ENCODE measurements at regions not wholly inside any gene's neighbourhood (a gene's known extent, or its start where the extent isn't known, plus 50 kb on each side); places are given as distances from the start of the nearest gene placed in this dataset.

DNA sequence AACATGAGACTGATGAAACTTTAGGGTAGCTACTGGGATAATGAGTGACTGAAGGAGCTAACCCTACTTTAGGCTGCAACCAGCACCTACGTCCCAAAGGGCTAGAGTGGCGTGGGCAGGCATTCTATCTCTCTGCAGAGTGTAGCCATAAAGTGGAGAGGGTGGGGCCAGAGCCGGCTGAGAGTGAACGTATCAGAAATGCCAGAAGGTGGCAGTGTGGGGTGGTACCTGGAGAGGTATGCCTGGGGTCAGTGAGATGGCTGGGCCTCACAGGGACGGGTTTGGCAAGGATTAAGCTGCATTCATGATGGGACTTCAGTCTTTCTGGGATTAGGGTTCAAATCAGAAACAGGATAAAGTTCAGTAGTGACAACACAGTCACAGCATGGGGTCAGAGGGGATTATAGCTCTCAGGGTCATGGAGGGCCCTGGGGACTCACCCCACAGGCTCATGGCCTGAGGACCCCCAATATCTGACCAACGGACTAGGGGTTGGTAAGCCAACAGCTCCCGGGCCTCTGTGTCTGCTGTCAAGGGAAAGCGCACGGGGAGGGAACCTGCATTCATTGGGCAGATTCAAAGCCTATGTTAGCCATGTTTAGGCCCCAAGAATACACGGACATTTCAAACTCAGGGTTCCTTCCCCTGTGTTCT lies 86.5 kb upstream of the FOXB1 start (continued):
- TF ChIP-seq, protein P1, sequence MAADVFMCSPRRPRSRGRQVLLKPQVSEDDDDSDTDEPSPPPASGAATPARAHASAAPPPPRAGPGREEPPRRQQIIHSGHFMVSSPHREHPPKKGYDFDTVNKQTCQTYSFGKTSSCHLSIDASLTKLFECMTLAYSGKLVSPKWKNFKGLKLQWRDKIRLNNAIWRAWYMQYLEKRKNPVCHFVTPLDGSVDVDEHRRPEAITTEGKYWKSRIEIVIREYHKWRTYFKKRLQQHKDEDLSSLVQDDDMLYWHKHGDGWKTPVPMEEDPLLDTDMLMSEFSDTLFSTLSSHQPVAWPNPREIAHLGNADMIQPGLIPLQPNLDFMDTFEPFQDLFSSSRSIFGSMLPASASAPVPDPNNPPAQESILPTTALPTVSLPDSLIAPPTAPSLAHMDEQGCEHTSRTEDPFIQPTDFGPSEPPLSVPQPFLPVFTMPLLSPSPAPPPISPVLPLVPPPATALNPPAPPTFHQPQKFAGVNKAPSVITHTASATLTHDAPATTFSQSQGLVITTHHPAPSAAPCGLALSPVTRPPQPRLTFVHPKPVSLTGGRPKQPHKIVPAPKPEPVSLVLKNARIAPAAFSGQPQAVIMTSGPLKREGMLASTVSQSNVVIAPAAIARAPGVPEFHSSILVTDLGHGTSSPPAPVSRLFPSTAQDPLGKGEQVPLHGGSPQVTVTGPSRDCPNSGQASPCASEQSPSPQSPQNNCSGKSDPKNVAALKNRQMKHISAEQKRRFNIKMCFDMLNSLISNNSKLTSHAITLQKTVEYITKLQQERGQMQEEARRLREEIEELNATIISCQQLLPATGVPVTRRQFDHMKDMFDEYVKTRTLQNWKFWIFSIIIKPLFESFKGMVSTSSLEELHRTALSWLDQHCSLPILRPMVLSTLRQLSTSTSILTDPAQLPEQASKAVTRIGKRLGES (CRISPR knock-in tag; IDR thresholded peaks at IDR 0.05; ENCODE audit: borderline replicate concordance) = no peak
- TF ChIP-seq ZNF468 (CRISPR knock-in tag; IDR thresholded peaks at IDR 0.05) (no peak), PAX8 (CRISPR knock-in tag; IDR thresholded peaks at IDR 0.05; ENCODE audit: borderline replicate concordance) (no peak), ZNF839 (CRISPR knock-in tag; IDR thresholded peaks at IDR 0.05; ENCODE audit: borderline replicate concordance) (no peak), STAG1 (CRISPR knock-in tag; IDR thresholded peaks at IDR 0.05) (peak; percentile 80), ZIK1 (CRISPR knock-in tag; IDR thresholded peaks at IDR 0.05; ENCODE audit: borderline replicate concordance, low read depth) (no peak), SYNCRIP (IDR thresholded peaks at IDR 0.05; ENCODE audit: insufficient read depth, low read depth, low read length) (no peak), FOXO1 (CRISPR knock-in tag; IDR thresholded peaks at IDR 0.05) (no peak), ZNF431 (CRISPR knock-in tag; IDR thresholded peaks at IDR 0.05; ENCODE audit: borderline replicate concordance, low read depth) (no peak), RXRA (CRISPR knock-in tag; IDR thresholded peaks at IDR 0.05) (no peak), REPIN1 (CRISPR knock-in tag; IDR thresholded peaks at IDR 0.05; ENCODE audit: borderline replicate concordance, low read depth) (no peak), ZSCAN20 (CRISPR knock-in tag; IDR thresholded peaks at IDR 0.05; ENCODE audit: borderline replicate concordance) (no peak), ZBTB7A (CRISPR knock-in tag; IDR thresholded peaks at IDR 0.05) (no peak), EP300 (IDR thresholded peaks at IDR 0.05; ENCODE audit: low read depth in 2 of 2, low read length in 2 of 2) (no peak), EP300 (CRISPR knock-in tag; IDR thresholded peaks at IDR 0.05; ENCODE audit: borderline replicate concordance) (no peak), SP5 (CRISPR knock-in tag; IDR thresholded peaks at IDR 0.05; ENCODE audit: borderline replicate concordance, low read depth) (no peak), MZF1 (CRISPR knock-in tag; IDR thresholded peaks at IDR 0.05; ENCODE audit: borderline replicate concordance) (no peak), MYNN (CRISPR knock-in tag; IDR thresholded peaks at IDR 0.05; ENCODE audit: low read depth) (no peak), GTF2F1 (IDR thresholded peaks at IDR 0.05; ENCODE audit: low read length) (no peak)
- TF ChIP-seq, protein P2, sequence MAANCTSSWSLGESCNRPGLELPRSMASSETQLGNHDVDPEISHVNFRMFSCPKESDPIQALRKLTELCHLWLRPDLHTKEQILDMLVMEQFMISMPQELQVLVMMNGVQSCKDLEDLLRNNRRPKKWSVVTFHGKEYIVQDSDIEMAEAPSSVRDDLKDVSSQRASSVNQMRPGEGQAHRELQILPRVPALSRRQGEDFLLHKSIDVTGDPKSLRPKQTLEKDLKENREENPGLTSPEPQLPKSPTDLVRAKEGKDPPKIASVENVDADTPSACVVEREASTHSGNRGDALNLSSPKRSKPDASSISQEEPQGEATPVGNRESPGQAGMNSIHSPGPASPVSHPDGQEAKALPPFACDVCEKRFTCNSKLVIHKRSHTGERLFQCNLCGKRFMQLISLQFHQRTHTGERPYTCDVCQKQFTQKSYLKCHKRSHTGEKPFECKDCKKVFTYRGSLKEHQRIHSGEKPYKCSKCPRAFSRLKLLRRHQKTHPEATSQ (CRISPR knock-in tag; IDR thresholded peaks at IDR 0.05; ENCODE audit: borderline replicate concordance) = no peak
- TF ChIP-seq, protein P3, sequence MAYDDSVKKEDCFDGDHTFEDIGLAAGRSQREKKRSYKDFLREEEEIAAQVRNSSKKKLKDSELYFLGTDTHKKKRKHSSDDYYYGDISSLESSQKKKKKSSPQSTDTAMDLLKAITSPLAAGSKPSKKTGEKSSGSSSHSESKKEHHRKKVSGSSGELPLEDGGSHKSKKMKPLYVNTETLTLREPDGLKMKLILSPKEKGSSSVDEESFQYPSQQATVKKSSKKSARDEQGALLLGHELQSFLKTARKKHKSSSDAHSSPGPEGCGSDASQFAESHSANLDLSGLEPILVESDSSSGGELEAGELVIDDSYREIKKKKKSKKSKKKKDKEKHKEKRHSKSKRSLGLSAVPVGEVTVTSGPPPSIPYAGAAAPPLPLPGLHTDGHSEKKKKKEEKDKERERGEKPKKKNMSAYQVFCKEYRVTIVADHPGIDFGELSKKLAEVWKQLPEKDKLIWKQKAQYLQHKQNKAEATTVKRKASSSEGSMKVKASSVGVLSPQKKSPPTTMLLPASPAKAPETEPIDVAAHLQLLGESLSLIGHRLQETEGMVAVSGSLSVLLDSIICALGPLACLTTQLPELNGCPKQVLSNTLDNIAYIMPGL (CRISPR knock-in tag; IDR thresholded peaks at IDR 0.05; ENCODE audit: borderline replicate concordance in 1 of 2, low read depth in 1 of 2) = no peak
- TF ChIP-seq, protein P4, sequence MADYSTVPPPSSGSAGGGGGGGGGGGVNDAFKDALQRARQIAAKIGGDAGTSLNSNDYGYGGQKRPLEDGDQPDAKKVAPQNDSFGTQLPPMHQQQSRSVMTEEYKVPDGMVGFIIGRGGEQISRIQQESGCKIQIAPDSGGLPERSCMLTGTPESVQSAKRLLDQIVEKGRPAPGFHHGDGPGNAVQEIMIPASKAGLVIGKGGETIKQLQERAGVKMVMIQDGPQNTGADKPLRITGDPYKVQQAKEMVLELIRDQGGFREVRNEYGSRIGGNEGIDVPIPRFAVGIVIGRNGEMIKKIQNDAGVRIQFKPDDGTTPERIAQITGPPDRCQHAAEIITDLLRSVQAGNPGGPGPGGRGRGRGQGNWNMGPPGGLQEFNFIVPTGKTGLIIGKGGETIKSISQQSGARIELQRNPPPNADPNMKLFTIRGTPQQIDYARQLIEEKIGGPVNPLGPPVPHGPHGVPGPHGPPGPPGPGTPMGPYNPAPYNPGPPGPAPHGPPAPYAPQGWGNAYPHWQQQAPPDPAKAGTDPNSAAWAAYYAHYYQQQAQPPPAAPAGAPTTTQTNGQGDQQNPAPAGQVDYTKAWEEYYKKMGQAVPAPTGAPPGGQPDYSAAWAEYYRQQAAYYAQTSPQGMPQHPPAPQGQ (CRISPR knock-in tag; IDR thresholded peaks at IDR 0.05; ENCODE audit: borderline replicate concordance) = no peak
